ENCODE measurements at regions not wholly inside any gene's neighbourhood (a gene's known extent, or its start where the extent isn't known, plus 50 kb on each side); places are given as distances from the start of the nearest gene placed in this dataset.
"Not testable (repeated sequence)": the region's sequence is repeated elsewhere in the genome, so short reads cannot be mapped to it uniquely, and the experiment has no call there.

DNA sequence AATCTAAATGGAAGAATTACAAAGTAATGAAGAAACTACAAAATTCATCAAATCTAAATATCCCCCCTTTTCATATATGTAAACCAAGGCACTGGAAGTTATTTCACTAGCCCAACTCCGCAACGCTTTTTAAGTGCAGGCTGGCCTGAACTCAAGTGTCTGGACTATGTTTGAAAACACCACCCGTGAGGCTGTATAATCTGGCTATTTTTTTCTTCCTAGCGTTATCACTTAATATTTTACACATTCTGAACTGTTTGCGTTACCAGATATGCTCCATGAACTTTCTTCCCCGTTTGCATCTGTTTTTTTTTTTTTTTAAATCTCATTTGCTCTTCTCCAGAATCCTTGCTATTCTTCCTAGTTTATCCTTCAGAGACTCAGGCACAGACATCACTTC lies 619.5 kb upstream of the CBLB start:
- no peak for TF ChIP-seq ZNF274 (IDR thresholded peaks at IDR 0.05; ENCODE audit: low read depth, low read length)
- no peak overlapping the region for H3K4me3 ChIP-seq (ENCODE audit: low read length)

DNA sequence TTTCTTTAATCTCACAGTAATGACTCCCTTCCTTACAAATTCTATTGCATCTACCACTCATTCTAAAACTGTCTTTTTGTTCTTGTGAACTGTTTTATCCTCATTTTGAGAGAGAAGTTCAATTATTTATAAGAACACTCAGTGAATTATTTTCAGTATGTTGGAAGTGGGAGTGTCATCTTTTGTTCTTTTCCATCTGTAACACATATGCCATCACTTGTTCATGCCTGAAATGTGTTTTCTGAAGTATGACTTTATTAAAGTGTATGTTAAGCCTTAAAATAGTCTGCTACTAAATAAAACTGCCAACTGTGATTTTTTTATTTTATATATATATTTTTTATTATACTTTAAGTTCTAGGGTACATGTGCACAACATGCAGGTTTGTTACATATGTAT lies 623.0 kb upstream of the CBLB start:
- no peak overlapping the region for H3K4me3 ChIP-seq (ENCODE audit: low read length)
- no peak for TF ChIP-seq ZNF274 (IDR thresholded peaks at IDR 0.05; ENCODE audit: low read depth, low read length)

DNA sequence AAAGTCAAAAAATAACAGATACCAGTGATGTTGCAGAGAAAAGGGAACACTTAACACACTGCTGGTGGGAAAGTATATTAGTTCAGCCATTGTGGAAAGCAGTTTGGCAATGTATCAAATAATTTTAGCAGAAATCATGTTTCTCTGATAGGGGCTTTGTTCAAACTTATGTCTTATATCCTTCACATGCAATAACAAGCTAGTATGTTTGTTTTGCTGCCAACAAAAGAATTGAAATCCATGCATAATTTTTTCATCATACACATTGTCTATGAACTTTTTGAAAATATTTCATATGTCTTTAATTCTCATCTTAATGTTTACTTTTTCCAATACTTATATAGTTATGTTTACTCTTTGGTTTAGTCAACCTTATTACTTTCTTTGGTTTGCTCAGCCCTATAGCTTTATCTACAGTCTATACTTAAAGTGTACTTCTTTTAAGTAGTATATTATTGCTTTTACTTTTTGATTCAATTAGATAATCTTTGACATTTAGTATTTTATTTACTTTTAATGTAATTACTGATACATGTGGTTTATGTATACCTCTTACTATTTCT lies 639.6 kb upstream of the CBLB start:
- no peak overlapping the region for H3K4me3 ChIP-seq (ENCODE audit: low read length)
- TF ChIP-seq ZNF274 (IDR thresholded peaks at IDR 0.05; ENCODE audit: low read depth, low read length), result no peak

DNA sequence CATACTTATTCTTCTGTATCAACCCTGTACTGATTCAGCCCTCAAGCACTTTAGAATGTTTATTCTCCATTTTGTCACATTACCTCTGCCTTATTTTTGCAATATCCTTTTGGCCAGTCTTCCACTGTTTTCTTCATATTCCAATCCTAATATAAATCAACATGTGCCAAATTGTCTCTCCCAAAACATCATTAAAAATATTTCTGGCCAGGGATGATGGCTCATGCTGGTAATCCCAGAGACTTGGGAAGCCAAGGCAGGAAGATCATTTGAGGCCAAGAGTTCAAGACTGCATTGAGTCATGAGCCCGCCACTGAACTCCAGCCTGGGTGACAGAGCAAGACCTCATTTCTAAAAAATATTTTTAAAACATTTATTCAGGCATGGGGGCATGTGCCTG lies 641.4 kb upstream of the CBLB start:
- no peak overlapping the region for H3K4me3 ChIP-seq (ENCODE audit: low read length)
- no peak for TF ChIP-seq ZNF274 (IDR thresholded peaks at IDR 0.05; ENCODE audit: low read depth, low read length)

DNA sequence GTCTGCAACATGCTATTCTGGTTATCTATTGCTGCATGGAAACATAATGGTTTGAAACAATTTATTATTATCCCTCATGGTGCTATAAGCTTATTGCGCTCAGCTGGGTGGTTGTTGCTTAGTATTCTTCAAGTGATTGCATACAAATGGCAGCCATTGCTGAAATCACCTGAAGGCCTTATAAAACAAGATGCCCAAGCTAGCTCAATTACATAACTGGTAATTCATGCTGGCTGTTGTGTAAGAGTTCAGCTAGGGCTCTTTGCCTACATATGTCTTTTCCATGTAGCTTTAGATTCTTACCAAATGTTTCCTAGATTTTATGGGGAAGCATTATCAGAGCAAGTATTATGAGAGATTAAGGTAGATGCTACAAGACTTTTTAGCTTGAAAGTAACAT lies 644.0 kb upstream of the CBLB start:
- H3K4me3 ChIP-seq (ENCODE audit: low read length), result no peak overlapping the region
- TF ChIP-seq ZNF274 (IDR thresholded peaks at IDR 0.05; ENCODE audit: low read depth, low read length), result no peak

DNA sequence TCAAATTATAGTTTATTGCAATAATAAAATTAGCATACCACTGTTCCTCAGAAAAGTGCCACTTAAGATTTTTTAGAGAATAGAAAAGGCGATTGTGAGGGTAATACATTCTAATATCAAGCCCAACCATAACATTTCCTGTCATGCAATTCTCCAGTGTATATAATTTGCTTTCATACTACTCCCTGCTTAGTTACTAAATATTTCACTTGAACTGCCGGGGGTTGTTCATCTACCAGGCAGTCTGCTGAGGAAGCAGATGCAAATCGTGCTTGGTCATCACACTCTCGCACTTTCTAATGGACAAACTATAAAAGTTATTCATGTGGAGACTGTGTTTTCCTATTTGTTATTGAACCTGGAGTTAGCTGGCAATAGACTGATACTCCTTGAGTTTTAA lies 645.6 kb upstream of the CBLB start:
- no peak for TF ChIP-seq ZNF274 (IDR thresholded peaks at IDR 0.05; ENCODE audit: low read depth, low read length)
- H3K4me3 ChIP-seq (ENCODE audit: low read length), result no peak overlapping the region

DNA sequence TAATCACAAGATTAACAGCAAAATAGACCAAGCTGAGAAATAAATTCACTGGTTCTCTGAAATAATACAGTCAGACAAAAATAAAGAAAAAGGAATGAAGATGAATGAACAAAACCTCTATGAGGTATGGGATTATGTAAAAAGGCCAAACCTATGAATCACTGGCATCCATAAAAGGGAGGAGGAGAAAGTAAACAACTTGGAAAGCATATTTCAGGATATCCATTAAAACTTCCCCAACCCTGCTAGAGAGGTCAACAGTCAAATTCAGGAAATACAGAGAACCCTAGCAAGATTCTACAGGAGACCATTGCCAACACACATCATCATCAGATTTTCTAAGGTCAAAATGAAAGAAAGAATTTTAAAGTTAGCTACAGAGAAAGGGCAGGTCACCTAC lies 649.7 kb upstream of the CBLB start:
- no peak for TF ChIP-seq ZNF274 (IDR thresholded peaks at IDR 0.05; ENCODE audit: low read depth, low read length)
- H3K4me3 ChIP-seq (ENCODE audit: low read length), result no peak overlapping the region

DNA sequence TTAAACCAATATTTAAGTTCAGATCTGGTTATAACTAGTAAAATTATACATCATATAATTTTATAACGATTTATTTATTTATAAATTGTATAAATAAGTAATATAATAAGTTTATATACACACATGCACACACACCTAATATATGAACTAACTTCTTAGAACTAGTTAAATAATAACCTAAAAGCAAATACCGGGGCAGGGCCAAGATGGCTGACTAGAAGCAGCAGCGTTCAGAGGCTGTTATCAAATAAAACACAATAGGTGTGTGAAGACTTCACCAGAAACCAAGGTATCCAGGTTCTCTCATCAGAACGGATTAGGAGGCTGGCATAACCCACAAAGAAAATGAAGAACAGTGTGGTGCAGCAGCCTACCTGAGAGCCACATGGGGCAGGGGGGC lies 653.6 kb upstream of the CBLB start:
- no peak overlapping the region for H3K4me3 ChIP-seq (ENCODE audit: low read length)
- TF ChIP-seq ZNF274 (IDR thresholded peaks at IDR 0.05; ENCODE audit: low read depth, low read length), result no peak

DNA sequence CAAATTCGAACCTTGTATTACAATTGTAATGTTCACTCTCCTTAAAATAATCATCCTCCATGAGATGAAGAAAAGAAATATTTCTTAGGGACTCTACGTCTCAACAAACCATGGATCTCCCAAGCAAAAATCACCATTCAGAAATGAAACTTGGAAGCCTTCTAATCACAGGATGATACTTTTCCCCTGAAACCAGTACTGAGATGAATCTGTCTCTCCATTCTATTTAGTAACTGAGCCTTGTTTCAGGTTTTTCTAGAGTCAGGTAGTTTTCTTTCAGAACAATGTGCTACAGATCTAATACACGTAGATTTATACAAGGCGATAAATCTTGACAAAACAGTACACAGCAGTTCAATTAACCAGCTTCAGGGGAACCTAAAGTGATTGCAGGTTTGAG lies 660.1 kb upstream of the CBLB start:
- no peak for TF ChIP-seq ZNF274 (IDR thresholded peaks at IDR 0.05; ENCODE audit: low read depth, low read length)

DNA sequence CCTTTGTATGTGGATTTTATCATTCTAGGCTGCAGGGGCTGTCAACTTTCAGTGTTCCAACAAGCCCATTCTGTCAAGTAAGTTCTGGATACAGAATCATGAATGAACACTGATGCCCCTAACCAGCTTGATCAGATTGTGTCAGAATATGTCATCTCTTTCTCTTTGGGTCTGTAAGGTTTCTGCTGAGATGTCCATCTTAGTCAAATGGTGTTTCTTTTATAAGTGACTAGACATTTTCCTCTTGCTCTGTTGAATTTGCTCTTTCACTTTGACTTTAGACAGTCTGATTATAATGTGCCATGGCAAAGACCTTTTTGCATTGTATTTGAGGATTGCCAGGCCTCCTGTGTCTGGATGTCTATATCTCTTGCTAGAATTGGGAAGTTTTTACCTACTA lies 660.9 kb upstream of the CBLB start:
- no peak overlapping the region for H3K4me3 ChIP-seq (ENCODE audit: low read length)
- no peak for TF ChIP-seq ZNF274 (IDR thresholded peaks at IDR 0.05; ENCODE audit: low read depth, low read length)

More for the DNA sequence above, 660.1 kb upstream of the CBLB start:
- no peak overlapping the region for H3K4me3 ChIP-seq (ENCODE audit: low read length)

DNA sequence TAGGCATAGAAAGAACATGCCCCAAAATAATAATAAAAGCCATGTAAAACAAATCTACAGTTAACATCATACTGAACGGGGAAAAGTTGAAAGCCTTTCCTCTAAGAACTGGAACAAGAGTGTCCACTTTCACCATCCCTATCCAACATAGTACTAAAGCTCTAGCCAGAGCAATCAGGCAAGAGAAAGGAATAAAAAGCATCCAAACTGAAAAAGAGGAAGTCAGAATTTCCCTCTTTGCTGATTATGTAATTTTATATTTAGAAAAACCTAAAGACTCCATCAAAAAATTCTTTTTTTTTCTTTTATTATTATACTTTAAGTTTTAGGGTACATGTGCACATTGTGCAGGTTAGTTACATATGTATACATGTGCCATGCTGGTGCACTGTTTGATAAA lies 661.6 kb upstream of the CBLB start:
- TF ChIP-seq ZNF274 (IDR thresholded peaks at IDR 0.05; ENCODE audit: low read depth, low read length), result no peak

DNA sequence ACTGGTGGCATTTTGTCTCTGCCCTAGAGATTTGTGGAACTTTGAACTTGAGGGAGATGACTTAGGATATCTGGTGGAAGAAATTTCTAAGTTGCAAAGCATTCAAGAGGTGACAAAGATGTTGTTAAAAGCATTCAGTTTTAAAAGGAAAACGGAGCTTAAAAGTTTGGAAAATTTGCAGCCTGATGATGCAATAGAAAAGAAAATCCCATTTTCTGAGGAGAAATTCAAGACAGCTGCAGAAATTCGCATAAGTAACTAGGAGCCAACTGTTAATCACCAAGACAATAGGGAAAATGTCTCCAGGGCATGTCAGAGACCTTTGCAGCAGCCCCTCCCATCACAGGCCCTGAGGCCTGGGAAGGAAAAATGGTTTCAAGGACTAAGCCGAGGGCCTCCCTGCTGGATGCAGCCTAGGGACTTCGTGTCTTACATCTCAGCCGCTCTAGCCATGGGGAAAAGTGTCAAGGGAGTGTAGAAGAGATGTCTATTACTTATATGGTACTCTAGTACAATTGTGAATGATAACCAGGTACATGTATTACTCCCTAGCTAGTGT lies 663.0 kb upstream of the CBLB start:
- not testable (repeated sequence) for H3K4me3 ChIP-seq (ENCODE audit: low read length)

More for the DNA sequence above, 661.6 kb upstream of the CBLB start:
- H3K4me3 ChIP-seq (ENCODE audit: low read length), result no peak overlapping the region

DNA sequence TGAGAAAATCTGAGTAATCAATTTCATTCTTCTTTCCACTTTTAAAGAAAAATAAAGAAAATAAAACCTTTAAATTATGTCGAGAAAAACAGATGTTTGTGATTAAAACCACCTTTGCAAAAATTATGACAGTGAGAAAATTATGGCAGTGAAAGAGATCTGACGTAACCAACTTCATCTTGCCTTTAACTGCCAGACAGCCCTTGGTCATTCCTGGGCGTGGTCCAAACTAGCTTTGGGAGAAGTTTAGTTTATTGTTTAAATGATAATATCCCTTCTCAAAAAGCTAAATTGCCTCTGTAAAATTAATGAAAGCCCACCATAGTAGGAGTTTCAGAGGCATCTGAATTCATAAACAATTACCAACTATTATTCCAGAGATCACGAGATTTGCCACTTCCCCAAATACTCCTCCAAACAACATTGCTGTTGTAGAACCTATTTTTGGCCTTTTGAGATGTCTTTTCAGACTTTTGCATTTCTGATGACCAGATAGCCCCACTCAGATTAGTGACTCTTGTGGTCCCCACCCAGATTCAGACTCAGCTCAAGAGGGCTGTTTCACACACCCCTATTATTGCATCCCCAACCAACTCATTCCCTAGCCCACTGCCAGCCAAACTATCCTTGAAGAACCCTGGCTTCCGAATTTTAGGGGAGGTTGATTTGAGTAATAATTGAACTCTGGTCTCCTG lies 664.4 kb upstream of the CBLB start:
- no peak for TF ChIP-seq ZNF274 (IDR thresholded peaks at IDR 0.05; ENCODE audit: low read depth, low read length)
- H3K4me3 ChIP-seq (ENCODE audit: low read length), result no peak overlapping the region

DNA sequence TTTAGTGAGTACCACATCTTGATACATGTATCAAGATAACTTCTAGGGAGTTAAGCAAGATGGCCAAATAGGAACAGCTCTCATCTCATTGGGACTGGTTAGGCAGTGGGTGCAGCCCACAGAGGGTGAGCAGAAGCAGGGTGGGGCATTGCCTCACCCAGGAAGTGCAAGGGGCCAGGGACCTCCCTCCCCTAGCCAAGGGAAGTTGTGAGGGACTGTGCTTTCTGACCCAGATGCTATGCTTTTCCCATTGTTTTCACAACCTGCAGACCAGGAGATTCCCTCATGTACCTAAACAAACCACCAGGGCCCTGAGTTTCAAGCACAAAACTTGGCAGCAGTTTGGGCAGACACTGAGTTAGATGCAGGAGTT lies 665.0 kb upstream of the CBLB start:
- H3K4me3 ChIP-seq (ENCODE audit: low read length), result no peak overlapping the region
- TF ChIP-seq ZNF274 (IDR thresholded peaks at IDR 0.05; ENCODE audit: low read depth, low read length), result no peak

DNA sequence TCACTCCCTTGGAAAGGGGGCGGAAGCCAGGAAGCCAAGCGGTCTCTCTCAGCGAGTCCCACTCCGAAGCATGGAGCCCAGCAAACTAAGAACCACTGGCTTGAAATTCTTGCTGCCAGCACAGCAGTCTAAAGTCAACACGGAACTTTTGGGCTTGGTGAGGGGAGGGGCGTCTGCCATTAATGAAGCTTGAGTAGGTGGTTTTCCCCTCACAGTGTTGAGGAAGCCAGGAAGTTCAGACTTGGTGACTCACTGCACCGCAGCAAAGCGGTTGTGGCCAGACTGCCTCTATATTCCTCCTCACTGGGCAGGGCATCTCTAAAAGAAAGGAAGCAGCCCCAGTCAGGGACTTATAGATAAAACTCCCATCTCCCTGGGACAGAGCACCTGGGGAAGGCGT lies 665.4 kb upstream of the CBLB start:
- no peak for TF ChIP-seq ZNF274 (IDR thresholded peaks at IDR 0.05; ENCODE audit: low read depth, low read length)
- H3K4me3 ChIP-seq (ENCODE audit: low read length), result no peak overlapping the region

DNA sequence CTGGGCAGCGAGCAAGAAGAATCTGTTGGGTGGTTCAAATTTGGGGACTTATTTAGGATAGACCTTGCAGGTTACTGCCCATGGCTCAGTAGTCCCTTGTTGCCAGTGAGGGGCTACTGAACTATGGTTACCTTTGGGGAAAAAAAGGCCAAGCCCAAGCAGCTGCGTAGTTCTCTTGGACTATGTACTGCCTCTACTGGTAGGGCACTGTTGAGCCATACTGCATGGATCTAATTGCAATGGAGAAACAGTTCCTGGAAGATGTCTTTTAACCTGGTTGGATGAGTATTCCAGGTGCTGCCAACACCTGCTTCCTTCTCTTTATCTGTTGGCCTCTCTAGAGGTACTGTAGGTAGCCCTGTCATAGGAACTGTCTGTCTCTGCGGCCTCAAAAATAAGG lies 671.9 kb upstream of the CBLB start:
- no peak overlapping the region for H3K4me3 ChIP-seq (ENCODE audit: low read length)
- no peak for TF ChIP-seq ZNF274 (IDR thresholded peaks at IDR 0.05; ENCODE audit: low read depth, low read length)

Data from GM08714 (cell line).